CD4-positive, alpha-beta T cell treated with Interleukin-4 for 4 hours (primary cell): ENCODE measurements at regions not wholly inside any gene's neighbourhood (a gene's known extent, or its start where the extent isn't known, plus 50 kb on each side); places are given as distances from the start of the nearest gene placed in this dataset.

Source experiments
- DNase-seq: peaks from one replicate; pipeline ENCODE4 v3.0.0-alpha.2; 2020

DNA sequence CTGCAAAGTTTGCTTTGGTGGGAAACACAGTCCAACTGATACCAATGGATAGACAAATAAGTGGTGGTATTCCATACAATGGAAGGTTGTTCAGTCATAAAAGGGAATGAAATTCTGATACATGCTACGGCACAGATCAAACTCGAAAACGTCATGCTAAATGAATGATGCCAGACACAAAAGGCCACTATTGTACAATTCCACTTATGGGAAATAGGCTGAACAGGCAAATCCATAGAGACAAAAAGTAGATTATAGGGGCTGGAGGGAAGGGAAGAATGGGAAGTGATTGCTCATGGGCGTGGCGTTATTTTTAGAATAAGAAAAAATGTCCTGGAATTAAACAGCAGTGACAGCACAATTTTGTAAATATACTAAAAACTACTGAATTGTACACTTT lies 66.0 kb upstream of the FOXK1 start:
- DNase-seq: no peak

DNA sequence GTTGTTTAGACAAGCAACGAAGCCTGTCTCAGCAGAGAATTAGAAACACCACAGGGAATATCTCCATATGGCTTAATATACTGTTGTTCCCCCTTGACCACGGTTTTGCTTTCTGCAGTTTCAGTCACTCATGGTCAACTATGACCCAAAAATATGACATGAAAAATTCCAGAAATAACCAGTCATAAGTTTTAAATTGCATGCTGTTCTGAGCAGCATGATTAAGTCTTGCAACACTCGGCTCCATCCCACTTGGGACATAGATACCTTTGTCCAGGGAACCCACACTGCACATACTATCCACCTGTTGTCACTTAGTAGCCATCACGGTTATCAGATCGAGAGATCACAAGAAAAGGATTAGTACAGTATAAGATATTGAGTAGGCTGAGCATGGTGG lies 60.7 kb upstream of the FOXK1 start:
- no peak for DNase-seq

DNA sequence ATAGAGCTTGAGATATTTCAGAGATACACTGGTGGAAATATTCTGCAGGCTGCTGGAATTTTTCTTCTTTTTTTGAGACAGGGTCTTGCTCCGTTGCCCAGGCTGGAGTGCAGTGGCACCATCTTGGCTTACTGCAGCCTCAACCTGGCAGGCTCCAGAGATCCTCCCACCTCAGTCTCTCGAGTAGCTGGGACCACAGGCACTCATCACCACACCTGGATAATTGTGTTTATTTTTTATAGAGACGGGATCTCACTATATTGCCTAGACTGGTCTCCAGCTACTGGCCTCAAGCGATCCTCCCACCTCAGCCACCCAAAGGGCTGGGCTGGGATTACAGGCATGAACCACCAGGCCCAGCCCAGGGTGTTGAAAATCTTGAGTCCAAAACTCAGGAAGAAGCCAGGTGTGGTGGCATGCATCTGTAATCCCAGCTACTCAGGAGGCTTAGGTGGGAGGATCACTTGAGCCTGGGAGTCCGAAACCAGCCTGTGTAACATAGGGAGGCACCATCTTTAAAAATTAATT lies 55.7 kb upstream of the FOXK1 start:
- DNase-seq: no peak

DNA sequence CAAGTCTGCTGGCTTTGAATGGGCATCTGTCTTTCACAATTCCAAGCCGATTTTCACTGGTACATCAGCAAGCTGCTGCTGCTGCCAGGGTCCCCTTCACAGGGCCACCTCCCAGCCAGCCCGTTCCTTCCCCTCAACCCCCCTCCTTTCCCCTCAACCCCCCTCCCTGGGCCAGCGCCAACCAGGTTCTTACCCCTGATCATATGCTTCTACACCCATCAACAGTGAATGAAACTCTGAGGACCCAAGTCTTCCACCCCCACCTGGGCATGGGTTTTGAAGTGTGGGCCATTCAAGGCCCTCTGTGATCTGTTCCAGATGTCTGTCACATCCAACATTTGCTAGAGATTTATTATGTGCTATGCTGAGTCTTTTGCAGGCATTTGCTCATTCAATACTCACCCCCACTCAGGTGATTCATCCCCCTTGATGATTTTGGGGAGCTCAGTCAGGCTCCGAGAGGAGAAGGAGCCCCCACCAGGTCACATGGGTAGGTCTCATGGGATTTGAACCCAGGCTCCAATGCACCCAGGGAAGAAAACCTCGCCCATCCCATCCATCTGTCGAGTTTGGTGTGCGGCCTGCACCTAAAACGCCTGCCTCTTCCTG lies 52.7 kb upstream of the FOXK1 start:
- no peak for DNase-seq

DNA sequence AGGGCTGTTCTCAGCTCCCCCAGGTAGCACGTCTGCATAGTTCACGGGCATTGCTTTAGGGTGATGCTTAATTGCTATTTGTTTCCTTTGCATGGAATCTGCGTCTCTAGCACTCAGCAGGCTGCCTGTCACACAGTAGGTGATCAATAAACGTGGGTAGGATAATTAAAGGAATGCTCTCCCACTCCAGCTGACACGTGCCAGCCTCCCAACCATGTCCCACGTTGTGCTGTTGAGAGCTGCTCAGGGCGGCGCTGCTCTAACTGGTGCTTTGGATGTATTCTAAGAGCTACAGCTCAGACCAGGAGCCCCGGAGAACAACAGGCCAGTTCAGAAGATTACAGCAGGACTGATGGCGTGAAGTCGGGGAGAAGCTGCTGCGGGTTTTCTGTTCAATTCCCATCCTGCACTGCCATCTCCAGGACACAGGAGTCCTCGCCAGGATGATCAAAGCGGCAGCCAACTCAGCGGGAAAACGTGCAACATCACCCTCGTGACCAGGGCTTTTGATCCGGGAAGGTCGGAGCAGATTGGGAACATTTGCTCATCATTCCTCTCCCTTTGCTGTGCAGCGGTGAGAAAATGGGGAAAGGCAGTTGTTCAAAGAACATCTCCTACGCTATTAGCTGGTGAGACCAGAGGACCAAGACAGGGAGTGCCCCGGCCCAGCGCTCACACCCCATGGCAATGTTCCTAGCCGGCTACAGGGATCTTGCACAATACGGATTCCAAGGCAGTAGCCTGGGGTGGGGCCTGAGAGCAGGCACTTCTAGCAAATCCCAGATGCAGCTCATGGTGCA lies 50.5 kb upstream of the FOXK1 start:
- no peak for DNase-seq
